Keratinocyte (primary cell): ENCODE measurements at regions not wholly inside any gene's neighbourhood (a gene's known extent, or its start where the extent isn't known, plus 50 kb on each side); places are given as distances from the start of the nearest gene placed in this dataset.

Experiments used
- DNase-seq: peaks from one replicate; pipeline ENCODE4 v3.0.0-alpha.2; 2011; ENCODE audit warnings: low read depth, missing footprints, low spot score
- FAIRE-seq: peaks from 2 replicates; lab custom pipeline; 2011; peaks lifted over from hg19 to GRCh38; lab: Jason Lieb, UNC
- H2AFZ ChIP-seq: 2 replicates; pipeline ENCODE4 v1.6.0; 2012; ENCODE audit warnings: low read length, control low read depth, inconsistent platforms; ENCODE audit not compliant: control insufficient read depth
- H3K27ac ChIP-seq: 2 replicates; pipeline ENCODE4 v1.5.1; 2011; ENCODE audit warnings: low read length; ENCODE audit not compliant: control insufficient read depth, insufficient read depth
- H3K27me3 ChIP-seq: 3 replicates; pipeline ENCODE4 v1.6.0; 2011; ENCODE audit warnings: low read length; ENCODE audit not compliant: control insufficient read depth, insufficient read depth; ENCODE audit errors: extremely low read depth
- H3K36me3 ChIP-seq, 2 experiments: 2 replicates in 1 of 2; 3 replicates in 1 of 2; pipeline ENCODE4 v1.5.1; 2011; ENCODE audit warnings: low read length in 2 of 2, mild to moderate bottlenecking in 1 of 2; ENCODE audit not compliant: control insufficient read depth in 2 of 2, insufficient read depth in 2 of 2; ENCODE audit errors: extremely low read depth in 1 of 2
- H3K4me1 ChIP-seq: 3 replicates; pipeline ENCODE4 v1.5.1; 2011; ENCODE audit warnings: low read length; ENCODE audit not compliant: control insufficient read depth, insufficient read depth; ENCODE audit errors: extremely low read depth
- H3K4me2 ChIP-seq: 3 replicates; pipeline ENCODE4 v1.6.0; 2011; ENCODE audit warnings: low read depth, low read length; ENCODE audit not compliant: control insufficient read depth, insufficient read depth; ENCODE audit errors: extremely low read depth
- H3K4me3 ChIP-seq, 3 experiments: fragments of 200-600 bp in 1 of 3; sonication (generic) in 1 of 3; 2 replicates in 2 of 3; 3 replicates in 1 of 3; pipeline ENCODE4 v1.5.1; 2011 to 2016; ENCODE audit warnings: low read length in 3 of 3, mild to moderate bottlenecking in 3 of 3, control low read depth in 2 of 3, inconsistent platforms in 1 of 3, low read depth in 1 of 3, mixed read lengths in 1 of 3, mixed run types in 1 of 3, moderate library complexity in 1 of 3; ENCODE audit not compliant: control insufficient read depth in 2 of 3, insufficient read depth in 2 of 3; ENCODE audit errors: extremely low read depth in 1 of 3
- H3K79me2 ChIP-seq: 2 replicates; pipeline ENCODE4 v1.6.0; 2012; ENCODE audit warnings: low read length; ENCODE audit not compliant: control insufficient read depth, insufficient read depth
- H3K9ac ChIP-seq: 3 replicates; pipeline ENCODE4 v1.6.0; 2011; ENCODE audit warnings: low read length; ENCODE audit not compliant: control insufficient read depth, insufficient read depth; ENCODE audit errors: extremely low read depth
- H3K9me1 ChIP-seq: 3 replicates; pipeline ENCODE4 v1.6.0; 2011; ENCODE audit warnings: low read length; ENCODE audit not compliant: control insufficient read depth, insufficient read depth; ENCODE audit errors: extremely low read depth
- H3K9me3 ChIP-seq: 2 replicates; pipeline ENCODE4 v1.5.1; 2012; ENCODE audit warnings: low read depth, low read length; ENCODE audit not compliant: control insufficient read depth
- H4K20me1 ChIP-seq: 3 replicates; pipeline ENCODE4 v1.6.0; 2011; ENCODE audit warnings: low read length; ENCODE audit not compliant: control insufficient read depth, insufficient read depth; ENCODE audit errors: extremely low read depth
- EZH2 ChIP-seq: IDR thresholded peaks from one replicate; pipeline ENCODE4 v1.6.1; 2012; ENCODE audit warnings: inconsistent platforms, mild to moderate bottlenecking, low read length, moderate library complexity
- dilution Hi-C: fragments of 300-500 bp; cut with MboI; formaldehyde crosslinking; loops from one replicate; pipeline ENCODE4 v1.7.0; 2020; ENCODE audit warnings: low sequenced_read_pairs; ENCODE audit not compliant: extremely low pct_ligation_motif_present
- TF ChIP-seq, protein P1 (sequence below), 3 experiments: IDR thresholded peaks in 1 of 3; conservative IDR thresholded peaks in 1 of 3; optimal IDR thresholded peaks in 1 of 3; 2 replicates in 2 of 3; 3 replicates in 1 of 3; pipeline versions ENCODE3 to v1.5.1; 2011; ENCODE audit warnings: low read length in 3 of 3, mild to moderate bottlenecking in 3 of 3, moderate library complexity in 2 of 3, control low read depth in 1 of 3, inconsistent platforms in 1 of 3; ENCODE audit not compliant: insufficient read depth in 2 of 3; ENCODE audit errors: extremely low read depth in 1 of 3

DNA sequence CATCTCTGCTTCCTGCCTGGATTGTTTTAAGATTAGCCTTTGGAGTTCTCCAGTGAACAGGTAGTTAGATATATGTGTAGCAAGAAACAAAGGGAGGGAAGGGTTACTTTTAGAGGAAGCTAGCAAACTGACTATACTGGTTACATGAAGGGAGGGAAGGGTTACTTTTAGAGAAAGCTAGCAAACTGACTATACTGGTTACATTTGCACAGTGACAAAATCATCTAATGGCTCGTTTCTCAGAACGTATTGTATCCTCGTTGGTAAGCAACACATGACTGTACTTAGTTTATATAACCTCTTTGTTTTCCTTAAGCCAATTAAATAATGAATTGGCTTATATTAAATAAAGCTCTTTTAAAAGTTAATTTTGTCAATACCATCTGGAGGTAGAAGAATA lies 540.9 kb downstream of the EPM2A start:
- Histone ChIP-seq H3K27ac (no peak overlapping the region), H3K4me1 (no peaks in the 10 kb centered on the region), H3K79me2 (no peaks in the 10 kb centered on the region), H3K9me1 (no peaks in the 10 kb centered on the region), H4K20me1 (no peaks in the 10 kb centered on the region), H3K4me2 (no peak overlapping the region), H3K4me3 (no peak overlapping the region), H3K9ac (no peak overlapping the region), H2AFZ (no peak overlapping the region), H3K27me3 (no peaks in the 10 kb centered on the region), H3K9me3 (no peaks in the 10 kb centered on the region), H3K36me3 (no peaks in the 10 kb centered on the region)
- dilution Hi-C loops: no loop called here
- DNase-seq (no peak), FAIRE-seq (no peak)
- TF ChIP-seq, protein P1, sequence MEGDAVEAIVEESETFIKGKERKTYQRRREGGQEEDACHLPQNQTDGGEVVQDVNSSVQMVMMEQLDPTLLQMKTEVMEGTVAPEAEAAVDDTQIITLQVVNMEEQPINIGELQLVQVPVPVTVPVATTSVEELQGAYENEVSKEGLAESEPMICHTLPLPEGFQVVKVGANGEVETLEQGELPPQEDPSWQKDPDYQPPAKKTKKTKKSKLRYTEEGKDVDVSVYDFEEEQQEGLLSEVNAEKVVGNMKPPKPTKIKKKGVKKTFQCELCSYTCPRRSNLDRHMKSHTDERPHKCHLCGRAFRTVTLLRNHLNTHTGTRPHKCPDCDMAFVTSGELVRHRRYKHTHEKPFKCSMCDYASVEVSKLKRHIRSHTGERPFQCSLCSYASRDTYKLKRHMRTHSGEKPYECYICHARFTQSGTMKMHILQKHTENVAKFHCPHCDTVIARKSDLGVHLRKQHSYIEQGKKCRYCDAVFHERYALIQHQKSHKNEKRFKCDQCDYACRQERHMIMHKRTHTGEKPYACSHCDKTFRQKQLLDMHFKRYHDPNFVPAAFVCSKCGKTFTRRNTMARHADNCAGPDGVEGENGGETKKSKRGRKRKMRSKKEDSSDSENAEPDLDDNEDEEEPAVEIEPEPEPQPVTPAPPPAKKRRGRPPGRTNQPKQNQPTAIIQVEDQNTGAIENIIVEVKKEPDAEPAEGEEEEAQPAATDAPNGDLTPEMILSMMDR (optimal IDR thresholded peaks at IDR 0.05 in 1 of 3, IDR thresholded peaks at IDR 0.05 in 1 of 3, conservative IDR thresholded peaks at IDR 0.05 in 1 of 3; ENCODE audit: extremely low read depth in 1 of 3, insufficient read depth in 2 of 3, low read length in 3 of 3): no peak
- no peak for TF ChIP-seq EZH2

DNA sequence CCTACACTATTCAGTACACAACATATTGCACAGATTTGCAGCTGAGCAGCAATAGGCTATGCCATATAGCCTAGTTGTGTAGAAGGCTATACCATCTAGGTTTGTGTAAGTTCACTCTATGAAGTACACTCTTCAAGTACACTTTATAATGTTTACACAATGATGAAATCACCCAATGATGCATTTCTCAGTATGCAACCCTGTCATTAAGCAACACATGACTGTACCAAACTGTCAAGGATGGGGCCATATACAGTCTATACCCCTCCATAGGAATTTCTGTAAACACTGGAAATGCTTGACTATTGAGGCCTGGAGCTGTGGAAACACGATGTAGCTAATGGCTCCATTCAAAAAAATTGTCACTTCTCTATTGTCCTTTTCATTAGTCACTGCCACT lies 535.4 kb downstream of the EPM2A start:
- TF ChIP-seq, protein P1 (optimal IDR thresholded peaks at IDR 0.05 in 1 of 3, IDR thresholded peaks at IDR 0.05 in 1 of 3, conservative IDR thresholded peaks at IDR 0.05 in 1 of 3; ENCODE audit: extremely low read depth in 1 of 3, insufficient read depth in 2 of 3, low read length in 3 of 3): no peak
- no peak for TF ChIP-seq EZH2
- H3K27ac ChIP-seq: no peak overlapping the region
- no peak overlapping the region for H3K4me2 ChIP-seq
- no peaks in the 10 kb centered on the region for H3K79me2 ChIP-seq
- no peaks in the 10 kb centered on the region for H3K4me1 ChIP-seq
- no peak for DNase-seq
- no peaks in the 10 kb centered on the region for H3K36me3 ChIP-seq
- no peak overlapping the region for H3K4me3 ChIP-seq
- no peaks in the 10 kb centered on the region for H3K27me3 ChIP-seq
- no peaks in the 10 kb centered on the region for H3K9me3 ChIP-seq
- H3K9me1 ChIP-seq: no peaks in the 10 kb centered on the region
- dilution Hi-C loops: no loop called here
- no peaks in the 10 kb centered on the region for H4K20me1 ChIP-seq
- no peak overlapping the region for H3K9ac ChIP-seq
- FAIRE-seq: no peak
- no peak overlapping the region for H2AFZ ChIP-seq
